ENCODE measurements at regions not wholly inside any gene's neighbourhood (a gene's known extent, or its start where the extent isn't known, plus 50 kb on each side); places are given as distances from the start of the nearest gene placed in this dataset.

DNA sequence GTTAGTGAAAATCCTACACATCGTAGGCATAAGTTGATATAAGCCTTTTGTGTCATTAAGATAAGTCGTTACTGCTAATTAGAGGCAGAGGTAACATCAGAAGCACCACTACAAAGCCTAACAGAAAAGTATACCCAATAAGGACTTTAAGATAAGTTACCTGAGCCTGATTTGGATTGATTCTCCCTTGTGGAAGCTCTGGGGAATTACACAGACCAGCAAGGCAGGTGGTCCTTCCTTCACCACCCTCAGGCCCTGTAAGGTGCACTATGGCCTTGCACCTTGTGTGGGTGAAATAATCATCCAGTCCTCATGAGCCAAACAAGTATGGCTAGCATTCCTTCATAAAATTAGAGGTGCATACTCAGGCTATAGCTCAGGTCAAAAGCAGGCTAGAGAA is 166.7 kb upstream of the CHRM3 start:
- in situ Hi-C loops (cut with MboI; ENCODE audit: low pct_unique_long_range_greater_than_20kb, low sequenced_read_pairs, unreplicated experiment): no loop called here
- no peak for DNase-seq (ENCODE audit: low spot score)
- TF ChIP-seq, protein P1, sequence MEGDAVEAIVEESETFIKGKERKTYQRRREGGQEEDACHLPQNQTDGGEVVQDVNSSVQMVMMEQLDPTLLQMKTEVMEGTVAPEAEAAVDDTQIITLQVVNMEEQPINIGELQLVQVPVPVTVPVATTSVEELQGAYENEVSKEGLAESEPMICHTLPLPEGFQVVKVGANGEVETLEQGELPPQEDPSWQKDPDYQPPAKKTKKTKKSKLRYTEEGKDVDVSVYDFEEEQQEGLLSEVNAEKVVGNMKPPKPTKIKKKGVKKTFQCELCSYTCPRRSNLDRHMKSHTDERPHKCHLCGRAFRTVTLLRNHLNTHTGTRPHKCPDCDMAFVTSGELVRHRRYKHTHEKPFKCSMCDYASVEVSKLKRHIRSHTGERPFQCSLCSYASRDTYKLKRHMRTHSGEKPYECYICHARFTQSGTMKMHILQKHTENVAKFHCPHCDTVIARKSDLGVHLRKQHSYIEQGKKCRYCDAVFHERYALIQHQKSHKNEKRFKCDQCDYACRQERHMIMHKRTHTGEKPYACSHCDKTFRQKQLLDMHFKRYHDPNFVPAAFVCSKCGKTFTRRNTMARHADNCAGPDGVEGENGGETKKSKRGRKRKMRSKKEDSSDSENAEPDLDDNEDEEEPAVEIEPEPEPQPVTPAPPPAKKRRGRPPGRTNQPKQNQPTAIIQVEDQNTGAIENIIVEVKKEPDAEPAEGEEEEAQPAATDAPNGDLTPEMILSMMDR (IDR thresholded peaks at IDR 0.05; ENCODE audit: extremely low read depth, insufficient read depth, missing control alignments): no peak

GRCh38 chr1:239218301-239218700 is 168.1 kb upstream of the CHRM3 start:
- TF ChIP-seq, protein P1 (IDR thresholded peaks at IDR 0.05; ENCODE audit: extremely low read depth, insufficient read depth, missing control alignments): no peak
- no peak for DNase-seq (ENCODE audit: low spot score)
- in situ Hi-C loops (cut with MboI; ENCODE audit: low pct_unique_long_range_greater_than_20kb, low sequenced_read_pairs, unreplicated experiment): no loop called here

DNA sequence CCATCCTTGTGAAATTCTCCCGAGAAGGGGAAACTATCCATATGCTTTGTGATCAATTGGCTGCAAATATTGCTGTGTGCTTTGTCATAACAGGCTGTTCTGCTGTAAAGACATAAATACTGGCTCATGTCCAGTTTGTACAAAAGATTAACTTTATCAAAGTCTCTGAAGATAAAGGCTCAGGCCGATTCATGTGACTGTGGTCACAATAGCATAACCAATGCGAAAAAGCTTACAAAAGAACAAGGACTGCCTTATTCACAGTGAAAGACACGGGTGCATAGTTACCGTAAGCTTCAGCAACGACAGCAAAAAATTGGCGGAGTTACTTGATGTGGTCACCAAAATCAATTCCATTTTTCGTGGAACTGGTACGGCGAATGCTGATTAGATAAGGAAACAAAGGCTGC is 173.6 kb upstream of the CHRM3 start:
- in situ Hi-C loops (cut with MboI; ENCODE audit: low pct_unique_long_range_greater_than_20kb, low sequenced_read_pairs, unreplicated experiment): no loop called here
- no peak for DNase-seq (ENCODE audit: low spot score)
- TF ChIP-seq, protein P1 (IDR thresholded peaks at IDR 0.05; ENCODE audit: extremely low read depth, insufficient read depth, missing control alignments): no peak

DNA sequence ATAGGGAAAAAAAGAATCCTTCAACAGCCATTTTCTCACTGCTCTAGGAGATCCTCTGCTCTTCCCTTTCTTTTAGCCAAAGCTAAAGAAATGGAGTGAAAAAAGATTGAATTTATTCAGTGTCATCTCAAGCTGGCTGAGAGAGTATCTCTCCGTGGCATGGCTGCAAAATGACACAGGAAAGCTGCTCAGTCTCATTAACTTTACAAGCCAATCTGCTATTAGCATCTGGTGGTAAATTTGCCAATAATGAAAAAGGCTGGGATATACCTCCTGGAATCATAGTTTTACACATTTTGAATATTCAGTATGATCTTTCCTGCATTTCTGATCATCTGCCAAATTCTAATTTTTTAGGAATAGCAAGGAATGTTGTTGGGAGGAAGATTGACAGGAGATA is 176.8 kb upstream of the CHRM3 start:
- no peak for DNase-seq (ENCODE audit: low spot score)
- in situ Hi-C loops (cut with MboI; ENCODE audit: low pct_unique_long_range_greater_than_20kb, low sequenced_read_pairs, unreplicated experiment): no loop called here
- TF ChIP-seq, protein P1 (IDR thresholded peaks at IDR 0.05; ENCODE audit: extremely low read depth, insufficient read depth, missing control alignments): no peak

- TF ChIP-seq, protein P1 (IDR thresholded peaks at IDR 0.05; ENCODE audit: extremely low read depth, insufficient read depth, missing control alignments): no peak
- no peak for DNase-seq (ENCODE audit: low spot score)
- in situ Hi-C loops (cut with MboI; ENCODE audit: low pct_unique_long_range_greater_than_20kb, low sequenced_read_pairs, unreplicated experiment): no loop called here
These were observed 182.0 kb upstream of the CHRM3 start for GRCh38 chr1:239204401-239204800.

DNA sequence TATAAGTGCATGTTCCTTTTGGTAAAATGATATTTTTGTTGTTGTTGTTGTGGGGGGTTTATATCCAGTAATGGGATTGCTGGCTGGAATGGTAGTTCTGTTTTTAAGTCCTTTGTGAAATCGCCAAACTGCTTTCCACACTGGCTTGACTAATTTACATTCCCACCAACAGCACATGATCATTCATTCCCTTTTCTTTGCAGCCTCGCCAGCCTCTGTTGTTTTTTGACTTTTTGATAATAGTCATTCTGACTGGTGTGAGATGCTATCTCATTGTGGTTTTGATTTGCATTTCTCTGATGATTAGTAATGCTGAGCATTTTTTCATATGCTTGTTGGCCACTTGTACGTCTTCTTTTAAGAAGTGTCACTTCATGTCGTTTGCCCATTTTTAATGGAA is 188.5 kb upstream of the CHRM3 start:
- no peak for DNase-seq (ENCODE audit: low spot score)
- in situ Hi-C loops (cut with MboI; ENCODE audit: low pct_unique_long_range_greater_than_20kb, low sequenced_read_pairs, unreplicated experiment): no loop called here
- TF ChIP-seq, protein P1 (IDR thresholded peaks at IDR 0.05; ENCODE audit: extremely low read depth, insufficient read depth, missing control alignments): no peak

DNA sequence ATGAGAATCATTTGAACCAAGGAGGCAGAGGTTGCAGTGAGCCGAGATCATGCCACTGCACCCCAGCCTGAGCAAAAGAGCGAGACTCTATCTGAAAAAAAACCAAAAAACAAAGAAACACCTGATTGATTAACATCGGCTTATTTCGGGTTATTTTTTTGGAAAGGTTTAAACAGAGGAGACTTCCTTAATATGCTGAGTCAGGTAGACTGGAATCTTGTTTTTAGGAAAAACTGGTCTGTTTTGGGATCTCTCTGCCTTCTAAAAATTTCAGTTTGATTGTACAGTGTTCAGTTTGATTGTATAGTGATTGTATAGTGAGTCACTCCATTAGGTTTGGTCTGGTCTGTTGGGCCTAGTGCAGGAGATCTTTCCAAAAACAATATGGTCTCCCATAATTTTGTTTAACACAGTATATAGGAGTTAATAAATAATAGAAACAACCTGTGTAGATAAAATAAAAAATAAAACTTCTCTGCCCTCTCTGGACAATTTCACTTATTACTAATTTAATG is 196.3 kb upstream of the CHRM3 start:
- in situ Hi-C loops (cut with MboI; ENCODE audit: low pct_unique_long_range_greater_than_20kb, low sequenced_read_pairs, unreplicated experiment): no loop called here
- TF ChIP-seq, protein P1 (IDR thresholded peaks at IDR 0.05; ENCODE audit: extremely low read depth, insufficient read depth, missing control alignments): no peak
- DNase-seq (ENCODE audit: low spot score): no peak
